GM19452 (cell line): ENCODE measurements at regions not wholly inside any gene's neighbourhood (a gene's known extent, or its start where the extent isn't known, plus 50 kb on each side); places are given as distances from the start of the nearest gene placed in this dataset.

Experiments
- ATAC-seq: cut with Tn5 transposase; IDR thresholded peaks from one replicate; pipeline ENCODE4 v1.9.1; 2021; ENCODE audit not compliant: unreplicated experiment

GRCh38 chr2:185891403-185891802, 152.8 kb downstream of the FSIP2 start:
- ATAC-seq: no peak

DNA sequence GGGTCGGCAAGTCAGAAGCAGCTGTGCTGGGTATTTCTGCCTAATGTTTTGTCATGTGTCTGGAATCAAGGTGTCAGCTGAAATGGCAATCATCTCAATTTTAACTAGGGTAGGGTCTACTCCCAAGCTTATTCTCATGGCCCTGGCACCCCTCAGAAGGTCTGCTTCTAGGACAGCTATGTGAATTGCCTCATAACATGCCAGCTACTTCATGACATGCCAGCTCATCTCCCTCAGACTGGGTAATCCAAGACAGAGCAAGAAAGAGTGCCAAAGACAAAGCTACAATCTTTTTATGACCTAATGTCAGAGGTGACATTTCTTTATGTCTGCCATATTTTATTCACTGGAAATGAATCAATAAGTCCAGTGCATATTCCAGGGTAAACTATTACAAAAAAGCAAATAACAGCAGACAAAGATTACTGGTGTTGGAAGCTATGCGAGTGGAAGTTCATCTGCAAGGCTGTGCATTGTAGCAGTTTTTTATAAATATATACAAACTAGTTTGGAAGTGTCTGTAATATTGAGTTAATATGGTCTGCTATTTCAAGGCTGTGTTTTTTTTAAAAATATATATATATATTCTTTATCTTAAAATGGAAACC, 153.3 kb downstream of the FSIP2 start:
- ATAC-seq: no peak

GRCh38 chr2:185892484-185892883, 153.9 kb downstream of the FSIP2 start:
- no peak for ATAC-seq

GRCh38 chr2:185894223-185894622, 155.6 kb downstream of the FSIP2 start:
- no peak for ATAC-seq

- ATAC-seq: no peak
Measured at GRCh38 chr2:185895828-185896693, 157.5 kb downstream of the FSIP2 start.

- no peak for ATAC-seq
Measured at GRCh38 chr2:185899366-185899765, 160.8 kb downstream of the FSIP2 start.

- no peak for ATAC-seq
Measured at GRCh38 chr2:185919155-185919554, 180.6 kb downstream of the FSIP2 start.

GRCh38 chr2:185921048-185921756, 182.6 kb downstream of the FSIP2 start:
- no peak for ATAC-seq

DNA sequence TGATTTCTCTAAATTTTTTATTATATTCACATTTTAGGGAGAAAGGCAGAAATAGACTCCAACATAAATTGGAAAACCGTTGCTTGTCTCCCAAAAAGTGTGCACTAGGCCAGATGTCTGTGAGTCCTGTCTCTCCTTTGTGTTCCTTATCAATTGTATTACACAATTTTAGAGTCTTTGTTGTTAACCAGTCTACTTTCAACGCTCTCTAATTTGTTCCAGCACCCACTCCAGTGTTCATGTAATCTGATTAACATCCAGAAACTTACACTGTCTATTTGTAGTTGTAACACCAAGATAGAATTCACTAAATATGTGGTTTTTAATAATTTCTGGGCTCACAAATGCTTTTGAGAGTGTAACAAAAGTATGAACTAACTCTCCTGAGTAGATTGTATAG, 195.6 kb downstream of the FSIP2 start:
- ATAC-seq: no peak

DNA sequence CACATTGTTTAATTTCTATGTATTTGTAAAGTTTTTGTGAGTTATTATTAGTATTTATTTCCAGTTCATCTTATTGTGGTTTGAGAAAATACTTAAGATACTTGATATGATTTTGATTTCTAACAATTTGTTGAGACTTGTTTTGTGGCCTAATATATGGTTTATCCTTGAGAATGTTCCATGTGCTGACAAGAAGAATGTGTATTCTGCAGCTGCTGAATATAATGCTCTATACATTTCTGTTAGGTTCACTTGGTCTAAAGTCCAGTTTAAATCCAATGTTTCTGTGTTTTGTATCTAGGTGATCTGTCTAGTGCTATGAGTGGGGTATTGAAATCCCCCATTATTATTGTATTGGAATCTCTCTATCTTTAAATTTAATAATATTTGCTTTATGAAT, 201.3 kb downstream of the FSIP2 start:
- ATAC-seq: no peak

GRCh38 chr2:185942855-185943254, 204.3 kb downstream of the FSIP2 start:
- no peak for ATAC-seq

DNA sequence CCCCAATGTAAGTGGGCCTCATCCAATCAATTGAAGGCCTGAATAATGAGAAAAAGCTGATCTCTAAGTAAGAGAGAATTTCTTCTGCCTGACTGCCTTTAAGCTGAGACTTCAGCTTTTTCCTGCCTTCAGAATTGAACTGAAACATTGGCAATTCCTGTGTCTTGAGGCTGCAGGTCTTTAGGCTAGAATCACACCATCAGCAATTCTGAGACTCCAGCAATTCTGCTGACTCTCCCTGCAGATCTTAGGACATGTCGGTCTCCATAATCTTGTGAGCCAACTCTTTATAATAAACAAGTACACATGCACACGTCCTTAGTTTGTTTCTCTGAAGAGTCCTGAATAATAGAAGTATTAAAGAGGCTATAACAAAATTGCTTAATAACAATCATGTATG, 209.1 kb downstream of the FSIP2 start:
- no peak for ATAC-seq

- no peak for ATAC-seq
Measured at GRCh38 chr2:185952100-185952499, 213.5 kb downstream of the FSIP2 start.

DNA sequence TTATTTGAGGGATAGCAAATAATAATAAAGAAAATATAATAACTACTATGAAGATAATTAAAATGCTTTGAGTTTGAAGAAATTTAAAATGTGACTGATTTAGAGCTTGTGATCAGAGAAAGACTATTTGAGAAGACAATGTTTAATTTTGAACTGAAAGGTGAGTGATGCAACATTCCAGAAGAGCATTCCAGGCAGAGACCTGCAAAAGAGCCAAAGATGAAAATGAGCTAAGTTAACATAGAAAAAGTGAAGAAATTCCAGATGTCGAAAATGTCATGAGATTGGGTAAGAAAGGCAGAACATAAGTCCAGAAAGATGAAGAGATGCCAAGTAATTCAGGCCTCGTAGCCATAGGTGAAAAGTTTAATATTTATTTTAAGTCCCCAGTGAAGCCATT, 215.8 kb downstream of the FSIP2 start:
- ATAC-seq: no peak

DNA sequence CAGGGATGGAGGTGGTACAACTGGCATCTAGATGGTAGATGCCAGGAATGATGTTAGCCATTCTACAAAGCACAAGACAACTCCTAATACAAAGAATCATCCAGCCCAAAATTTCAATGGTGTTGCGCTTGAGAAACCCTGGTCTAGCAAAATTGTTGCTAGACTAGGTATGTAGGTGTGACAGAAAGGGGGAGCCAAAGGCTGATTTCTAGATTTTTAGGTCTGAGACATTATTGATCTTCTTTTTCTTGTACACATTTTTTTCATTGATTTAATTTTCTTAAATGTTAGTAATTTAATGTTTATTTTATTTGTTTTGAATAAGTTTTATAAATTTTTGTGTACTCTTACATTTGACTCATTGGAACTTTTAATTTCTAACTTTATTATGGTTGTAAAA, 216.4 kb downstream of the FSIP2 start:
- ATAC-seq: no peak

- no peak for ATAC-seq
Measured at GRCh38 chr2:185967335-185967734, 228.7 kb downstream of the FSIP2 start.

DNA sequence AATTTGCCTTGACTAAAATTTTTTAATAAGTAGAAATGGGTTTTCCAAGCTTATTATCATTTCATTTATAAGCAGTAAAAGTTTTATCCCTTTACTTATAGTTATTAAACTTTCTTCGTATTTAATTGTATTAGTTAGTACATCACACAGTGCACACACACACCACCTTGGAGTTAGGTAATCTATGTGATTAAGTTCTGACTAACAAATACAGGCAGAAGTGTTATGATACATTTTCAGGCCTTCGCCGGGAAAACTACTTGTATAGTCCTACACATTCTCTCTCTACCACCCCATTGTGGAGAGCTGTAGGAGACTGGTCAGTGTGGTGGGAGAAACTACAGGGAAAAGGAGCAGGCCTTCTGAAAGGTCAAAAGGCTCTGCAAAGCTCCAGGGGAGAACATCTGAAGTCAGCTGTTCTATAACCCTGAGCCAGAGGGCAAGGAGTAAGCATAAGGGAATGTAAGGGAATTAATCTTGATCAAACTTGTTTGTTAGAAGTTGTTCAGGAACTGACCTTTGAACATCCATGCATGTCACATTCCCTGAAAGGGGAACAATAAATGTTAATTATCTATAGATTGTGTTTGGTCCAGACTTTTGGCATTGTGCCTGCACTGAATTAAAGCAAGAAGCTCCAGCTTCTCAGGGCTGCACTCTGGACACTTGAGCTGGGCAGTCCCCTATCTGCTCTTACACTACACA, 231.7 kb downstream of the FSIP2 start:
- no peak for ATAC-seq

GRCh38 chr2:185978634-185979407, 240.2 kb downstream of the FSIP2 start:
- ATAC-seq: no peak

DNA sequence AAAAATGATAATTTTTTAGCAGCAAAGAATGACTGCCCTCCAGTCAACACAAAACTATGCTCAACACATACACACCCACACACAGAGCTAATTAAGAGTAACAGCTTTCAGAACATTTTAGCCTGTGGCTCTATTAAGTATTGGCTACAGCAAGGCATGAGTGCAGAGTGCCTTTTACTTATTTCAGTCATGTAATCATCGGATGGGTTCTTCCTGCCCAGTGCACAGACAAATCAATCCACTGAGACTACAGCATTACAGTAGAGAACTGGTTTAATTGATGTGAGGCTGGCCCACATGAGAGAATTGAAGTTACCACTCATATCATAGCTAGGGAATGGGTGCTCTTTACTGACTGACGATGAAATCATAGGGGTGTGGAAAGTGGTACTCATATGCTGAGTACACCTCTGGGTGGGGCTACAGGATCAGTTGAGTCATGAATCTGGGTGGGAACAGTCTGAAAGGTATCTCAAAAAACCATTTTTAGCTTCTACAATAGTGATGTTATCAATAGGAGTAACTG, 241.0 kb downstream of the FSIP2 start:
- ATAC-seq: no peak

DNA sequence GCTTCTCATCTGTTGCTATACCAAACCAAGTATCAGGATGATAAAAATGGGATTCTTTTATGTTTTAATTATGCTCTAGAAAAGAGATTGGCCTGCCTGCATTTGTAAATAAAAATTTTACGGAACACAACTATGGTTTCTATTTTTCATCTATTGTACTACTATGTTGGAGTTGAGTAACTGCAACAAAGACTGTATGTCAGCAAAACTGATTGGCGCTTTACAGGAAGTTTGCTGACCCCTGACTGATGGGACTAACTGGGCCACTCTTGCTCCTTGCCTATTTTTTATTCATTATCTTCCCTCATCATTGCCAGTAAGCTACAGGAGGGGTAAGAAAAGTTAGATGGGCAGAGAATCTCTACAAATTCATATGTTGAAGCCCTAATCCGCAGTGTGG, 242.3 kb downstream of the FSIP2 start:
- no peak for ATAC-seq
